Body of pancreas (tissue), 4 donors: ENCODE measurements at regions not wholly inside any gene's neighbourhood (a gene's known extent, or its start where the extent isn't known, plus 50 kb on each side); places are given as distances from the start of the nearest gene placed in this dataset.

Experiments
- ATAC-seq: fragments of 150-250 bp; one replicate; pipeline ENCODE4 v1.9.1; 2016
- DNase-seq, 4 donors: peaks; one replicate each; pipeline ENCODE4 v3.0.0-alpha.2; 2019
- H3K27ac ChIP-seq, 4 donors: fragments of 200-600 bp; sonication (generic); 1 replicate in 3 of 4; 2 replicates in 1 of 4; pipeline versions ENCODE4 v1.5.1 to v1.6.1; 2016 to 2019; ENCODE audit warnings: mild to moderate bottlenecking in 1 of 4, mixed read lengths in 1 of 4, moderate library complexity in 1 of 4
- H3K27me3 ChIP-seq, 2 donors: fragments of 200-600 bp; sonication (generic); one replicate each; pipeline ENCODE4 v1.6.0; 2016; ENCODE audit warnings: mild to moderate bottlenecking in 1 of 2
- H3K36me3 ChIP-seq, 2 donors: fragments of 200-600 bp; sonication (generic); replicated peaks in 1 of 2; 2 replicates each; pipeline ENCODE4 v1.5.1; 2016; ENCODE audit warnings: low read depth in 2 of 2; ENCODE audit not compliant: insufficient read depth in 1 of 2
- H3K4me1 ChIP-seq: fragments of 200-600 bp; sonication (generic); one replicate; pipeline ENCODE4 v1.6.0; 2016
- H3K4me3 ChIP-seq, 2 donors: fragments of 200-600 bp; sonication (generic); 1 replicate in 1 of 2; 2 replicates in 1 of 2; pipeline ENCODE4 v1.5.1; 2016 to 2019
- H3K9me3 ChIP-seq, 3 donors: fragments of 200-600 bp; sonication (generic); 1 replicate in 2 of 3; 2 replicates in 1 of 3; pipeline ENCODE4 v1.5.1; 2016
- POLR2A ChIP-seq, 3 donors: fragments of 450-650 bp; IDR thresholded peaks; one replicate each; pipeline ENCODE4 v1.6.1; 2016; ENCODE audit warnings: antibody characterized with exemption in 3 of 3, mild to moderate bottlenecking in 2 of 3
- WGBS, 2 donors: methylation state at CpG; one replicate each; pipeline ENCODE4 v1.1.5; 2017; 5-methylcytosine and 5-hydroxymethylcytosine counted together
- intact Hi-C: fragments of 100-400 bp; cut with DNase I; formaldehyde crosslinking; loops from one replicate; pipeline ENCODE4 v1.15.1; 2023
- TF ChIP-seq, protein P1 (sequence below), 7 experiments: fragments of 450-650 bp in 4 of 7; fragments of 200-600 bp in 3 of 7; sonication (generic) in 3 of 7; IDR thresholded peaks; one replicate each; pipeline ENCODE4 v1.5.1; 2016 to 2019; ENCODE audit warnings: antibody characterized with exemption in 7 of 7

DNA sequence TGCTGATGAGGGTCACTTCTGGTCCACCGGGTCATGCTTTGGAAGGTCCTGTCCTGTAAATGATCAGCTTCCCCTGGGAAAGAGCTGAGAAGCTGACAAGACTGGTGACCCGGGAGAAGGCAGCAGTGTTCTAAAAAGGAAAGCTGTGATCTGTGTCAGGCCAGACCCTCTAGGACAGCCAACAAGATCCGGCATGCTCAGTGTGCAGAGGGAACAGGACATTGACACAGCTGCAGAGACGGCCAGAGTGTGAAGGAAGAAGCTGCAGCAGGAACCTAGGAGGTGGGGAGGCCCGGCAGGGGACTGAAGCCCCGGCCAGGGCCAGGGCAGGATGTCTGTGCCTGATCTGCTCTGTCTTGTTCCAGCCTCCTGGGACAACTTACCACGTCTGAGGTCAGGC lies 372.7 kb upstream of the ID2 start:
- DNase-seq: no peak
- no peaks in the 10 kb centered on the region for H3K27me3 ChIP-seq
- no peak overlapping the region for H3K4me3 ChIP-seq
- TF ChIP-seq POLR2A (IDR thresholded peaks at IDR 0.05): no peak
- TF ChIP-seq, protein P1, sequence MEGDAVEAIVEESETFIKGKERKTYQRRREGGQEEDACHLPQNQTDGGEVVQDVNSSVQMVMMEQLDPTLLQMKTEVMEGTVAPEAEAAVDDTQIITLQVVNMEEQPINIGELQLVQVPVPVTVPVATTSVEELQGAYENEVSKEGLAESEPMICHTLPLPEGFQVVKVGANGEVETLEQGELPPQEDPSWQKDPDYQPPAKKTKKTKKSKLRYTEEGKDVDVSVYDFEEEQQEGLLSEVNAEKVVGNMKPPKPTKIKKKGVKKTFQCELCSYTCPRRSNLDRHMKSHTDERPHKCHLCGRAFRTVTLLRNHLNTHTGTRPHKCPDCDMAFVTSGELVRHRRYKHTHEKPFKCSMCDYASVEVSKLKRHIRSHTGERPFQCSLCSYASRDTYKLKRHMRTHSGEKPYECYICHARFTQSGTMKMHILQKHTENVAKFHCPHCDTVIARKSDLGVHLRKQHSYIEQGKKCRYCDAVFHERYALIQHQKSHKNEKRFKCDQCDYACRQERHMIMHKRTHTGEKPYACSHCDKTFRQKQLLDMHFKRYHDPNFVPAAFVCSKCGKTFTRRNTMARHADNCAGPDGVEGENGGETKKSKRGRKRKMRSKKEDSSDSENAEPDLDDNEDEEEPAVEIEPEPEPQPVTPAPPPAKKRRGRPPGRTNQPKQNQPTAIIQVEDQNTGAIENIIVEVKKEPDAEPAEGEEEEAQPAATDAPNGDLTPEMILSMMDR (IDR thresholded peaks at IDR 0.05): no peak
- no peak for ATAC-seq
- H3K36me3 ChIP-seq: no peaks in the 10 kb centered on the region
- WGBS, 2 donors: 64 to 80% methylated on average over 7 of the region's 7 CpGs
- intact Hi-C loops: no loop called here
- no peaks in the 10 kb centered on the region for H3K4me1 ChIP-seq
- H3K27ac ChIP-seq: no peak overlapping the region
- no peaks in the 10 kb centered on the region for H3K9me3 ChIP-seq

DNA sequence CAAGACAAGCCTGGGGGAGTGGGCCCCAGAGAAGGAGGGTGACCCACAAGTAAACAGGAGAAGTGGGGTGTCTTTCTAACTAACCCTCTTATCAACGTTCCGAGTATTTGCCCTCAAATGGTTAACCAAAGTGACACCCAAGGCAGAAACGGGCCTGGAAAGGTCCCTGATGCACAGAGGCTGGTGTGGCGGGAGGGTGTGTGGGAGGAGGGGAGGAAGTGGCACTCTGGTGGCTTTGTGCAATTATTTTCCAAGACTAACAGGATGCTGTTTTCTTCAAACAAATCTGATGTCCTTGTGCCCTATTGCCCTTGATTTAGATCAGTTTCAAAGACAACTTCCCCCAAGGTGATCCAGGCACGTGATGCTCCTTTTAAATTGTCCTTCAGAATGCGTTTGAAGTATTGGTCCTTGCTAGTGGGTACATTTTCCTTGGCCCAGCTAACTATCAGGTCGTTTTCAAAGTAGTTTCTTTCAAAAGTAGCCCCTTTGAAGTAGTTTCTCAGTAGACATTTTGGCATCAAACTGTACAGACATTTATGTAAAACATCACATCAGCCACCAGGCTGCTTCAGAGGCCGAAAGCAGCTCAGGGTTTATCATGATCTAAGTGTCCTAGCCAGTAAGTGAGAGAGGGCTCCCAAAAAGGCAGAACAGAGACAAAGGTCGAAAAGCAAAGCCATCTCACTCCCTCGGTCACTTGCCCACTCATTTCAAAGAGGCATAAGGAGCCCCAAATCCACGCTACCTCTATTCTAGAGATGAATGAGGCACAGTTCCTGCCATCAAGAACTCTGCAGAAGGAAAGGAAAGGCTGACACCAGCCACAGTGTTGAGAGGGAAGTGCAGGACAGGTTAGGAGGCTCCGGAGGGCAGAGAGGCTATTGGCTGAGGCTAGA lies 371.1 kb upstream of the ID2 start:
- DNase-seq: no peak
- no peak overlapping the region for H3K4me3 ChIP-seq
- H3K27me3 ChIP-seq: no peaks in the 10 kb centered on the region
- 62% methylated on average over 12 of the region's 12 CpGs for WGBS, 2 donors
- H3K36me3 ChIP-seq: no peaks in the 10 kb centered on the region
- intact Hi-C loops: no loop called here
- no peak for ATAC-seq
- no peak overlapping the region for H3K27ac ChIP-seq
- TF ChIP-seq, protein P1 (IDR thresholded peaks at IDR 0.05): no peak
- no peak for TF ChIP-seq POLR2A (IDR thresholded peaks at IDR 0.05)
- no peaks in the 10 kb centered on the region for H3K4me1 ChIP-seq
- H3K9me3 ChIP-seq: no peaks in the 10 kb centered on the region

DNA sequence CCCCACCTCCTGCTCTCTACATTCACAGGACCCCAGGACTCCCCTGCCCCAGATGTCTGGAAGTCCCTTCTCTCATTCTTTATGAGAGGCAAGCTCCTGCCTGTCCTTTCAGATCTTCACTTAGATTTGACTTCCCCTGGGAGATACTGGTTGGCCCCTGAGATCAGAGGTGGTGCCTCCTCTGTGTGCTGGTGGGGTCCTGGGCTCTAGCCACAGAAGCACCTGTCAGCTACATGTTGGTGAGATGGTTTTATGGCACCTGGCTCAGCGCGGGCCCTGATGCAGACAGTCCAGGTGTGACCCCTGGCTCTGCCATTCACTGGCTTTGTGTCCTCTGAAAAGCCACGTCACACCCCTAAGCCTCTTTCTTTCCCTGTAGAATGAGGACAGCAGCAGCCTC lies 369.6 kb upstream of the ID2 start:
- H3K4me1 ChIP-seq: no peaks in the 10 kb centered on the region
- no peaks in the 10 kb centered on the region for H3K36me3 ChIP-seq
- H3K4me3 ChIP-seq: no peak overlapping the region
- TF ChIP-seq, protein P1 (IDR thresholded peaks at IDR 0.05): no peak
- no peak for TF ChIP-seq POLR2A (IDR thresholded peaks at IDR 0.05)
- H3K27me3 ChIP-seq: no peaks in the 10 kb centered on the region
- no peaks in the 10 kb centered on the region for H3K9me3 ChIP-seq
- intact Hi-C loops: no loop called here
- DNase-seq (no peak), ATAC-seq (no peak)
- H3K27ac ChIP-seq: no peak overlapping the region
- WGBS, 2 donors: 86 to 92% methylated on average over 3 of the region's 3 CpGs

DNA sequence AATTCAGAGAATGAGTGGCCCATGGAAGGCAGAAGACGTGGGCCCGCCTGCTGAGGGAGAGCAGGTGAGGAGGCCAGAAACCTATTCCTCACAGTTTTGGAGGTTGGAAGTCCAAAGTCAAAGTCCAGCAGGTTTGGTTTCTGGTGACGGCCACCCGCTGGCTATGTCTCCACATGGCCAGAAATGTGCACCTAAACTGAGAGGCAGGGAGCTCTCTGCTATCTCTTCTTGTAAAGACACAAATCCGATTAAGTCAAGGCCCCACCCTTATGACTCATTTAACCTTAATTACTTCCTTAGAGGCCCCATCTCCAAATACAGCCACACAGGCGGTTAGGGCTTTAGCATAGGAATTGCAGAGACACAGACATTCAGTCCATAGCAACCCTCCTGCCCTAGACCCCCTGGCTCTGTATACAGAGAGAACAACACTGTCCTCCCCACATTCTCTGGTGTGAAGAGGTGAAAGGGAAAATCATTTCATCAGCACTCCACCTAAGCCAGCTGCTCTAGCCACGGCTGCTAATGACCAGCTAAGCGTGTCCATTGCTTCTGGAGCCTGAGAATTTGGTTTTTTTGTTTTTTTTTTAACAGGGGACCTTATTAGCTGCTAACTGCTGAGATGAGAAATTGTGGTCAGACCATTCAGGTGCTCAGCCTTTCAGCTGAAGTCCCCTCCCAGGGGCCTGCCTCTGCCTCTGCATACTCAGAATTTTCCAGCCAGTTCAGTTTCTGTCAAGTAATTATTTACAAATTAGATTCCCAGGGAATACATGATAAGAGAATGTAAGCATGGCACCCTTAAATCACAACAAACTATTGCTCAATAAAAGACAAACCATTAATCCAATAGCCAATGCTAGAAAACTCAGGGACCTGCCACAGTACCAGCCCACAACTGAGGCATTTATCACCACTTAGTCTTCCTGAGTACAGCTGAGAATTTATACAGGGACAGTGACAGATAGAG lies 368.7 kb upstream of the ID2 start:
- H3K4me3 ChIP-seq: no peak overlapping the region
- H3K4me1 ChIP-seq: no peaks in the 10 kb centered on the region
- TF ChIP-seq POLR2A (IDR thresholded peaks at IDR 0.05): no peak
- H3K9me3 ChIP-seq: no peaks in the 10 kb centered on the region
- intact Hi-C loops: no loop called here
- no peaks in the 10 kb centered on the region for H3K27me3 ChIP-seq
- WGBS, 2 donors: 84 to 92% methylated on average over 8 of the region's 8 CpGs
- DNase-seq (no peak), ATAC-seq (no peak)
- H3K27ac ChIP-seq: no peak overlapping the region
- H3K36me3 ChIP-seq: no peaks in the 10 kb centered on the region

DNA sequence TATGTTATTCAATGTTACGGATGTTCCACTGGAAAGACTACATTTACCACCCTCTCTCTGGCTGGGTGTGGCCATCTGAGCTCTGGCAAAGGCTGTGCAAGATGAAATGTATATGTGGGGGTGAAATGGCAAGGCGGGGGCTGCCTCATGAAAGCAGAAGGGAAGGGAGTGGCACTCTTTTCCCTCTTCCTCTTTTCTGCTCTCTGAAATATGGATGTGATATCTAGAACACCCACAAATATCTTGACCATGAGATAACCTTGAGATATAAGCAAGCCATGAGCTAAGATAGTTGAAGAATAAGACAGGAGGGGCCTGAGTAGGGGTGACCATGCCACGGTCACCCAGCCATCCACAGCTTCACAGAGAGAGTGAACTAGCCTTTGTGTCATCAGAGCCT lies 367.8 kb upstream of the ID2 start:
- intact Hi-C loops: no loop called here
- no peaks in the 10 kb centered on the region for H3K4me1 ChIP-seq
- no peaks in the 10 kb centered on the region for H3K36me3 ChIP-seq
- ATAC-seq (no peak), DNase-seq (peak in 1 of 4 donors; percentile 34)
- WGBS, 2 donors: 77 to 87% methylated on average over 3 of the region's 3 CpGs
- H3K27me3 ChIP-seq: no peaks in the 10 kb centered on the region
- no peaks in the 10 kb centered on the region for H3K9me3 ChIP-seq
- no peak overlapping the region for H3K27ac ChIP-seq
- no peak for TF ChIP-seq POLR2A (IDR thresholded peaks at IDR 0.05)
- TF ChIP-seq, protein P1 (IDR thresholded peaks at IDR 0.05): no peak
- H3K4me3 ChIP-seq: no peak overlapping the region
